HL-60 (cell line): ENCODE measurements at regions not wholly inside any gene's neighbourhood (a gene's known extent, or its start where the extent isn't known, plus 50 kb on each side); places are given as distances from the start of the nearest gene placed in this dataset.

ENCODE experiments used
- DNase-seq, 2 experiments: peaks; one replicate each; pipeline ENCODE4 v3.0.0-alpha.2; 2010 to 2020; ENCODE audit warnings: low read depth in 1 of 2, low spot score in 1 of 2
- H3K27ac ChIP-seq: fragments of 250-450 bp; sonication (Bioruptor Pico); replicated peaks from 2 replicates; pipeline ENCODE4 v1.5.1; 2020; ENCODE audit warnings: mild to moderate bottlenecking, moderate library complexity
- H3K27me3 ChIP-seq: fragments of 250-450 bp; sonication (Bioruptor Pico); 2 replicates; pipeline ENCODE4 v1.5.1; 2021; ENCODE audit warnings: mild to moderate bottlenecking, moderate library complexity; ENCODE audit not compliant: insufficient read depth, poor library complexity, severe bottlenecking
- H3K4me3 ChIP-seq: replicated peaks from 2 replicates; pipeline ENCODE4 v1.5.1; 2011; ENCODE audit warnings: mild to moderate bottlenecking, control low read depth, low read length; ENCODE audit not compliant: insufficient read depth
- CTCF ChIP-seq: IDR thresholded peaks from one replicate; pipeline ENCODE4 v1.5.1; 2011; ENCODE audit warnings: low read length, control low read depth, inconsistent platforms; ENCODE audit not compliant: insufficient read depth
- GABPA ChIP-seq: IDR thresholded peaks from 2 replicates; pipeline ENCODE4 v1.6.1; 2012; ENCODE audit warnings: low read depth
- POLR2AphosphoS5 ChIP-seq: IDR thresholded peaks from 2 replicates; pipeline ENCODE4 v1.6.1; 2012; ENCODE audit warnings: low read depth
- REST ChIP-seq: IDR thresholded peaks from 2 replicates; pipeline ENCODE4 v1.6.1; 2012; ENCODE audit warnings: low read depth; ENCODE audit not compliant: insufficient replicate concordance
- SPI1 ChIP-seq: IDR thresholded peaks from 2 replicates; pipeline ENCODE4 v1.6.1; 2012; ENCODE audit warnings: low read depth, mild to moderate bottlenecking, borderline replicate concordance

- Histone ChIP-seq H3K27ac (no peak overlapping the region), H3K4me3 (no peak overlapping the region), H3K27me3 (no peaks in the 10 kb centered on the region)
- TF ChIP-seq REST: no peak
- no peak for TF ChIP-seq SPI1
- TF ChIP-seq CTCF: no peak
- no peak for TF ChIP-seq GABPA
- TF ChIP-seq POLR2AphosphoS5: no peak
- DNase-seq: no peak
Observed at GRCh38 chr1:25091658-25092057, 140.6 kb downstream of the SYF2 start.

- no peak overlapping the region for H3K4me3 ChIP-seq
- no peak for TF ChIP-seq REST
- no peak for TF ChIP-seq POLR2AphosphoS5
- no peak for TF ChIP-seq SPI1
- no peak for TF ChIP-seq CTCF
- TF ChIP-seq GABPA: no peak
- no peak overlapping the region for H3K27ac ChIP-seq
- H3K27me3 ChIP-seq: no peaks in the 10 kb centered on the region
- no peak for DNase-seq
Observed at GRCh38 chr1:25090707-25091422, 141.4 kb downstream of the SYF2 start.

- H3K27ac ChIP-seq: no peak overlapping the region
- no peak for TF ChIP-seq GABPA
- TF ChIP-seq CTCF: no peak
- TF ChIP-seq REST: no peak
- TF ChIP-seq POLR2AphosphoS5: no peak
- TF ChIP-seq SPI1: no peak
- H3K4me3 ChIP-seq: no peak overlapping the region
- H3K27me3 ChIP-seq: no peaks in the 10 kb centered on the region
- no peak for DNase-seq
Observed at GRCh38 chr1:25089772-25090171, 142.5 kb downstream of the SYF2 start.
